ENCODE measurements at regions not wholly inside any gene's neighbourhood (a gene's known extent, or its start where the extent isn't known, plus 50 kb on each side); places are given as distances from the start of the nearest gene placed in this dataset.
"Not testable (repeated sequence)": the region's sequence is repeated elsewhere in the genome, so short reads cannot be mapped to it uniquely, and the experiment has no call there.

- intact Hi-C loops (cut with micrococcal nuclease) = no loop called here
- no peak overlapping the region for H3K4me3 ChIP-seq (replicated peaks in 1 of 3; ENCODE audit: low read depth in 2 of 3, low read length in 3 of 3)
- H3K9ac ChIP-seq (ENCODE audit: insufficient read depth, low read length, poor library complexity, severe bottlenecking) = no peak overlapping the region
- H4K20me1 ChIP-seq (ENCODE audit: insufficient read depth, low read length) = no peaks in the 10 kb centered on the region
- no peak overlapping the region for H3K27ac Mint-ChIP-seq
- H3K27ac ChIP-seq (ENCODE audit: low read depth in 1 of 2, low read length in 2 of 2) = no peak overlapping the region
- H2AFZ ChIP-seq (ENCODE audit: insufficient read depth, low read depth, low read length, poor library complexity, severe bottlenecking) = no peak overlapping the region
- no peaks in the 10 kb centered on the region for H3K36me3 Mint-ChIP-seq
- peaks cover 0 to 10% (median 5%) of the 10 kb centered on the region in 7 donors for H3K9me3 Mint-ChIP-seq
- no peaks in the 10 kb centered on the region for H3K27me3 ChIP-seq (ENCODE audit: control insufficient read depth in 2 of 2, insufficient read depth in 2 of 2, low read length in 2 of 2)
- no peak for DNase-seq
- H3K9me3 ChIP-seq (replicated peaks in 1 of 2; ENCODE audit: control insufficient read depth in 1 of 2, insufficient read depth in 1 of 2, low read length in 2 of 2) = no peaks in the 10 kb centered on the region
- peaks cover 0 to 2% (median 0%) of the 10 kb centered on the region in 3 donors for H3K27me3 Mint-ChIP-seq (ENCODE audit: low read depth in 3 of 3)
- WGBS (ENCODE audit: insufficient coverage) = 98% methylated on average over 5 of the region's 9 CpGs
- TF ChIP-seq, protein P1, sequence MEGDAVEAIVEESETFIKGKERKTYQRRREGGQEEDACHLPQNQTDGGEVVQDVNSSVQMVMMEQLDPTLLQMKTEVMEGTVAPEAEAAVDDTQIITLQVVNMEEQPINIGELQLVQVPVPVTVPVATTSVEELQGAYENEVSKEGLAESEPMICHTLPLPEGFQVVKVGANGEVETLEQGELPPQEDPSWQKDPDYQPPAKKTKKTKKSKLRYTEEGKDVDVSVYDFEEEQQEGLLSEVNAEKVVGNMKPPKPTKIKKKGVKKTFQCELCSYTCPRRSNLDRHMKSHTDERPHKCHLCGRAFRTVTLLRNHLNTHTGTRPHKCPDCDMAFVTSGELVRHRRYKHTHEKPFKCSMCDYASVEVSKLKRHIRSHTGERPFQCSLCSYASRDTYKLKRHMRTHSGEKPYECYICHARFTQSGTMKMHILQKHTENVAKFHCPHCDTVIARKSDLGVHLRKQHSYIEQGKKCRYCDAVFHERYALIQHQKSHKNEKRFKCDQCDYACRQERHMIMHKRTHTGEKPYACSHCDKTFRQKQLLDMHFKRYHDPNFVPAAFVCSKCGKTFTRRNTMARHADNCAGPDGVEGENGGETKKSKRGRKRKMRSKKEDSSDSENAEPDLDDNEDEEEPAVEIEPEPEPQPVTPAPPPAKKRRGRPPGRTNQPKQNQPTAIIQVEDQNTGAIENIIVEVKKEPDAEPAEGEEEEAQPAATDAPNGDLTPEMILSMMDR (IDR thresholded peaks at IDR 0.05) = no peak
- no peaks in the 10 kb centered on the region for H3K4me1 Mint-ChIP-seq
- H3K36me3 ChIP-seq (replicated peaks in 1 of 2; ENCODE audit: control insufficient read depth in 1 of 2, insufficient read depth in 2 of 2, low read length in 2 of 2) = no peaks in the 10 kb centered on the region
- no peak overlapping the region for H3K4me3 Mint-ChIP-seq
- H3K4me1 ChIP-seq (ENCODE audit: control insufficient read depth in 1 of 2, insufficient read depth in 2 of 2, low read length in 2 of 2) = no peaks in the 10 kb centered on the region
- no peaks in the 10 kb centered on the region for H3K79me2 ChIP-seq (ENCODE audit: insufficient read depth, low read length)
- H3K4me2 ChIP-seq (replicated peaks; ENCODE audit: extremely low read depth, low read length, poor library complexity, severe bottlenecking) = no peak overlapping the region
These were observed 74.4 kb upstream of the TIAM1 start for GRCh38 chr21:31418377-31419001.

- H3K27me3 Mint-ChIP-seq (ENCODE audit: low read depth in 3 of 3); H3K27ac Mint-ChIP-seq; H3K4me1 Mint-ChIP-seq; H3K4me3 Mint-ChIP-seq; H2AFZ ChIP-seq (ENCODE audit: insufficient read depth, low read depth, low read length, poor library complexity, severe bottlenecking); H3K4me2 ChIP-seq (replicated peaks; ENCODE audit: extremely low read depth, low read length, poor library complexity, severe bottlenecking); H3K36me3 ChIP-seq (replicated peaks in 1 of 2; ENCODE audit: control insufficient read depth in 1 of 2, insufficient read depth in 2 of 2, low read length in 2 of 2); H3K36me3 Mint-ChIP-seq; H3K9me3 ChIP-seq (replicated peaks in 1 of 2; ENCODE audit: control insufficient read depth in 1 of 2, insufficient read depth in 1 of 2, low read length in 2 of 2); H3K9ac ChIP-seq (ENCODE audit: insufficient read depth, low read length, poor library complexity, severe bottlenecking); H3K4me3 ChIP-seq (replicated peaks in 1 of 3; ENCODE audit: low read depth in 2 of 3, low read length in 3 of 3); DNase-seq; H3K4me1 ChIP-seq (ENCODE audit: control insufficient read depth in 1 of 2, insufficient read depth in 2 of 2, low read length in 2 of 2); H4K20me1 ChIP-seq (ENCODE audit: insufficient read depth, low read length); H3K27me3 ChIP-seq (ENCODE audit: control insufficient read depth in 2 of 2, insufficient read depth in 2 of 2, low read length in 2 of 2); H3K27ac ChIP-seq (ENCODE audit: low read depth in 1 of 2, low read length in 2 of 2); H3K79me2 ChIP-seq (ENCODE audit: insufficient read depth, low read length); intact Hi-C loops (cut with micrococcal nuclease): not testable (repeated sequence)
- H3K9me3 Mint-ChIP-seq = peaks cover 0 to 10% (median 5%) of the 10 kb centered on the region in 7 donors
- 100% methylated on average over 1 of the region's 3 CpGs for WGBS (ENCODE audit: insufficient coverage)
These were observed 73.2 kb upstream of the TIAM1 start for GRCh38 chr21:31417214-31417613.

All from CD14-positive monocyte (primary cell).